GM19240 (cell line): ENCODE measurements at regions not wholly inside any gene's neighbourhood (a gene's known extent, or its start where the extent isn't known, plus 50 kb on each side); places are given as distances from the start of the nearest gene placed in this dataset.
"Not testable (repeated sequence)": the region's sequence is repeated elsewhere in the genome, so short reads cannot be mapped to it uniquely, and the experiment has no call there.

Experiments
- DNase-seq: peaks from one replicate; pipeline ENCODE4 v3.0.0; 2011; ENCODE audit warnings: low spot score; ENCODE audit not compliant: insufficient read length

- DNase-seq = no peak
Measured at GRCh38 chrX:43350935-43351334, 305.2 kb upstream of the MAOA start.

GRCh38 chrX:43357741-43358140 is 298.4 kb upstream of the MAOA start:
- DNase-seq = no peak

GRCh38 chrX:43373032-43373431 is 283.1 kb upstream of the MAOA start:
- DNase-seq = no peak

- no peak for DNase-seq
Measured at GRCh38 chrX:43375136-43375535, 281.0 kb upstream of the MAOA start.

GRCh38 chrX:43380704-43381103 is 275.4 kb upstream of the MAOA start:
- no peak for DNase-seq

GRCh38 chrX:43386875-43387274 is 269.2 kb upstream of the MAOA start:
- DNase-seq = no peak

- no peak for DNase-seq
Measured at GRCh38 chrX:43405191-43405590, 250.9 kb upstream of the MAOA start.

- no peak for DNase-seq
Measured at GRCh38 chrX:43423876-43424275, 232.2 kb upstream of the MAOA start.

GRCh38 chrX:43436517-43436916 is 219.6 kb upstream of the MAOA start:
- DNase-seq = no peak

- DNase-seq = no peak
Measured at GRCh38 chrX:43446752-43447151, 209.3 kb upstream of the MAOA start.

- DNase-seq = no peak
Measured at GRCh38 chrX:43448688-43449087, 207.4 kb upstream of the MAOA start.

GRCh38 chrX:43450355-43450754 is 205.7 kb upstream of the MAOA start:
- DNase-seq = no peak

GRCh38 chrX:43451976-43452686 is 204.0 kb upstream of the MAOA start:
- DNase-seq = not testable (repeated sequence)

GRCh38 chrX:43456063-43456462 is 200.0 kb upstream of the MAOA start:
- DNase-seq = no peak

GRCh38 chrX:43456906-43457305 is 199.2 kb upstream of the MAOA start:
- no peak for DNase-seq

GRCh38 chrX:43467608-43468234 is 188.4 kb upstream of the MAOA start:
- DNase-seq = no peak

- DNase-seq = no peak
Measured at GRCh38 chrX:43469391-43470054, 186.6 kb upstream of the MAOA start.

- DNase-seq = no peak
Measured at GRCh38 chrX:43474321-43474720, 181.8 kb upstream of the MAOA start.

- DNase-seq = no peak
Measured at GRCh38 chrX:43479070-43479469, 177.0 kb upstream of the MAOA start.

- DNase-seq = no peak
Measured at GRCh38 chrX:43479850-43480249, 176.2 kb upstream of the MAOA start.

- DNase-seq = no peak
Measured at GRCh38 chrX:43481576-43481975, 174.5 kb upstream of the MAOA start.

- no peak for DNase-seq
Measured at GRCh38 chrX:43493756-43494155, 162.3 kb upstream of the MAOA start.

GRCh38 chrX:43500246-43500645 is 155.9 kb upstream of the MAOA start:
- no peak for DNase-seq
